ENCODE measurements at regions not wholly inside any gene's neighbourhood (a gene's known extent, or its start where the extent isn't known, plus 50 kb on each side); places are given as distances from the start of the nearest gene placed in this dataset.

GRCh38 chr6:40162074-40162473 lies 227.8 kb upstream of the MOCS1 start:
- no peak for DNase-seq (ENCODE audit: low read depth)
- no peak overlapping the region for H3K4me3 ChIP-seq (ENCODE audit: low read depth, low read length)
- TF ChIP-seq CTCF (IDR thresholded peaks at IDR 0.05; ENCODE audit: insufficient read depth, low read depth, low read length), result no peak

- DNase-seq (ENCODE audit: low read depth), result no peak
- no peak for TF ChIP-seq CTCF (IDR thresholded peaks at IDR 0.05; ENCODE audit: insufficient read depth, low read depth, low read length)
- H3K4me3 ChIP-seq (ENCODE audit: low read depth, low read length), result no peak overlapping the region
Observed at GRCh38 chr6:40160826-40161225, 226.6 kb upstream of the MOCS1 start.

GRCh38 chr6:40159865-40160264 lies 225.6 kb upstream of the MOCS1 start:
- TF ChIP-seq CTCF (IDR thresholded peaks at IDR 0.05; ENCODE audit: insufficient read depth, low read depth, low read length), result no peak
- DNase-seq (ENCODE audit: low read depth), result no peak
- H3K4me3 ChIP-seq (ENCODE audit: low read depth, low read length), result no peak overlapping the region

- DNase-seq (ENCODE audit: low read depth), result no peak
- TF ChIP-seq CTCF (IDR thresholded peaks at IDR 0.05; ENCODE audit: insufficient read depth, low read depth, low read length), result no peak
- no peak overlapping the region for H3K4me3 ChIP-seq (ENCODE audit: low read depth, low read length)
Observed at GRCh38 chr6:40152701-40153436, 218.6 kb upstream of the MOCS1 start.

GRCh38 chr6:40152196-40152595 lies 217.9 kb upstream of the MOCS1 start:
- TF ChIP-seq CTCF (IDR thresholded peaks at IDR 0.05; ENCODE audit: insufficient read depth, low read depth, low read length), result no peak
- DNase-seq (ENCODE audit: low read depth), result no peak
- H3K4me3 ChIP-seq (ENCODE audit: low read depth, low read length), result no peak overlapping the region

GRCh38 chr6:40148882-40149573 lies 214.8 kb upstream of the MOCS1 start:
- DNase-seq (ENCODE audit: low read depth), result no peak
- no peak for TF ChIP-seq CTCF (IDR thresholded peaks at IDR 0.05; ENCODE audit: insufficient read depth, low read depth, low read length)
- no peak overlapping the region for H3K4me3 ChIP-seq (ENCODE audit: low read depth, low read length)
